HCT116 (cell line): ENCODE measurements at regions not wholly inside any gene's neighbourhood (a gene's known extent, or its start where the extent isn't known, plus 50 kb on each side); places are given as distances from the start of the nearest gene placed in this dataset.

Experiments
- ATAC-seq: fragments of 200-7000 bp; cut with Tn5 transposase; 2 replicates; pipeline ENCODE4 v1.9.1; 2020; ENCODE audit warnings: mild to moderate bottlenecking, moderate library complexity
- BruUV-seq: library from RNA; stranded (reverse); fragments of 400-500 nt; replicated peaks from 2 replicates; lab custom pipeline; 2021; lab: Mats Ljungman, UMichigan
- CTCF ChIA-PET: fragments of 300-600 bp; sonication (Branson Sonifier 250); formaldehyde crosslinking; loops from one replicate; lab custom pipeline; 2021; ENCODE audit warnings: antibody characterized with exemption; lab: Charles Lee
- POLR2A ChIA-PET: fragments of 300-600, 350-600 bp; sonication (Branson Sonifier 250); formaldehyde crosslinking; loops from one replicate; lab custom pipeline; 2021; ENCODE audit warnings: antibody characterized with exemption; lab: Charles Lee
- RAD21 ChIA-PET, 2 experiments: fragments of 300-600 bp; sonication (Branson Sonifier 250); formaldehyde crosslinking; loops; one replicate each; lab custom pipeline; 2023; ENCODE audit warnings: low total read pairs in 2 of 2; ENCODE audit not compliant: uncharacterized antibody in 2 of 2, unreplicated experiment in 2 of 2, low non-redundant PET in 1 of 2; lab: Charles Lee
- DNase-seq: peaks from one replicate; pipeline ENCODE4 v3.0.0-alpha.2; 2010; ENCODE audit warnings: low read depth, low spot score
- H2AFZ ChIP-seq: fragments of 200-600 bp; shearing (Covaris generic), sonication (generic); 2 replicates; pipeline ENCODE4 v1.6.1; 2017; ENCODE audit warnings: low read depth, mixed run types, mixed read lengths, antibody characterized with exemption, low read length; ENCODE audit not compliant: poor library complexity, severe bottlenecking
- H3K27ac ChIP-seq: 2 replicates; pipeline ENCODE4 v1.5.1; 2012; ENCODE audit warnings: low read depth, low read length
- H3K27me3 ChIP-seq: fragments of 200-600 bp; sonication (generic); 2 replicates; pipeline ENCODE4 v1.6.1; 2016; ENCODE audit warnings: mixed run types, low read length, mixed read lengths; ENCODE audit not compliant: insufficient read depth
- H3K36me3 ChIP-seq, 2 experiments: fragments of 200-500 bp in 1 of 2; fragments of 200-600 bp in 1 of 2; sonication (Bioruptor generic) in 1 of 2; sonication (generic) in 1 of 2; 2 replicates each; pipeline versions ENCODE4 v1.5.1 to v1.6.1; 2014 to 2016; ENCODE audit warnings: low read length in 2 of 2, inconsistent platforms in 1 of 2, mixed read lengths in 1 of 2, mixed run types in 1 of 2; ENCODE audit not compliant: insufficient read depth in 2 of 2, control insufficient read depth in 1 of 2
- H3K4me1 ChIP-seq, 2 experiments: fragments of 200-600 bp in 1 of 2; sonication (generic) in 1 of 2; 2 replicates each; pipeline versions ENCODE4 v1.5.1 to v1.6.1; 2012 to 2017; ENCODE audit warnings: low read length in 2 of 2, inconsistent platforms in 1 of 2, mild to moderate bottlenecking in 1 of 2, mixed read lengths in 1 of 2, mixed run types in 1 of 2, moderate library complexity in 1 of 2; ENCODE audit not compliant: insufficient read depth in 2 of 2, control insufficient read depth in 1 of 2
- H3K4me2 ChIP-seq: fragments of 200-600 bp; sonication (generic); 2 replicates; pipeline ENCODE4 v1.6.1; 2017; ENCODE audit warnings: mixed run types, low read length, mixed read lengths
- H3K4me3 ChIP-seq, 2 experiments: fragments of 200-600 bp in 1 of 2; sonication (generic) in 1 of 2; replicated peaks in 1 of 2; 2 replicates each; pipeline ENCODE4 v1.5.1; 2011 to 2016; ENCODE audit warnings: low read length in 2 of 2, control low read depth in 1 of 2, low read depth in 1 of 2, mild to moderate bottlenecking in 1 of 2, mixed read lengths in 1 of 2, mixed run types in 1 of 2
- H3K79me2 ChIP-seq: fragments of 200-600 bp; sonication (generic); 2 replicates; pipeline ENCODE4 v1.6.1; 2017; ENCODE audit warnings: mild to moderate bottlenecking, mixed run types, low read length, moderate library complexity, mixed read lengths; ENCODE audit not compliant: insufficient read depth
- H3K9ac ChIP-seq: fragments of 200-600 bp; sonication (generic); 2 replicates; pipeline ENCODE4 v1.6.1; 2016; ENCODE audit warnings: low read length, mixed read lengths
- H3K9me2 ChIP-seq: fragments of 200-600 bp; sonication (generic), shearing (Covaris generic); 2 replicates; pipeline ENCODE4 v1.6.1; 2017; ENCODE audit warnings: mixed run types, mild to moderate bottlenecking, moderate library complexity; ENCODE audit not compliant: insufficient read depth
- H3K9me3 ChIP-seq, 2 experiments: fragments of 200-500 bp in 1 of 2; fragments of 200-600 bp in 1 of 2; sonication (Bioruptor generic) in 1 of 2; sonication (generic) in 1 of 2; 2 replicates each; pipeline ENCODE4 v1.6.1; 2014 to 2017; ENCODE audit warnings: low read length in 2 of 2, mixed read lengths in 2 of 2, inconsistent platforms in 1 of 2, low read depth in 1 of 2, mild to moderate bottlenecking in 1 of 2, mixed run types in 1 of 2, moderate library complexity in 1 of 2; ENCODE audit not compliant: control insufficient read depth in 1 of 2, insufficient read depth in 1 of 2
- H4K20me1 ChIP-seq: fragments of 200-600 bp; sonication (generic), shearing (Covaris generic); 2 replicates; pipeline ENCODE4 v1.6.1; 2017; ENCODE audit warnings: mixed run types, mild to moderate bottlenecking, moderate library complexity; ENCODE audit not compliant: insufficient read depth
- CBX3 ChIP-seq: IDR thresholded peaks from 2 replicates; pipeline ENCODE4 v1.6.1; 2012; ENCODE audit warnings: low read depth
- CEBPB ChIP-seq: IDR thresholded peaks from 2 replicates; pipeline ENCODE4 v1.6.1; 2012; ENCODE audit warnings: low read depth
- EGR1 ChIP-seq: IDR thresholded peaks from 2 replicates; pipeline ENCODE4 v1.6.1; 2012; ENCODE audit warnings: low read depth
- ELF1 ChIP-seq: IDR thresholded peaks from 2 replicates; pipeline ENCODE4 v1.6.1; 2012; ENCODE audit warnings: low read depth, borderline replicate concordance
- EZH2phosphoT487 ChIP-seq: fragments of 200-600 bp; IDR thresholded peaks from 2 replicates; pipeline ENCODE4 v1.6.1; 2018; ENCODE audit warnings: antibody characterized with exemption, borderline replicate concordance
- JUND ChIP-seq: IDR thresholded peaks from 2 replicates; pipeline ENCODE4 v1.6.1; 2012
- MAX ChIP-seq: IDR thresholded peaks from 2 replicates; pipeline ENCODE4 v1.6.1; 2012
- RAD21 ChIP-seq: IDR thresholded peaks from 2 replicates; pipeline ENCODE4 v1.6.1; 2012; ENCODE audit warnings: low read depth, mild to moderate bottlenecking
- SIN3A ChIP-seq: IDR thresholded peaks from 2 replicates; pipeline ENCODE4 v1.6.1; 2012; ENCODE audit warnings: low read depth
- SP1 ChIP-seq: IDR thresholded peaks from 2 replicates; pipeline ENCODE4 v1.6.1; 2012; ENCODE audit warnings: low read depth
- SRF ChIP-seq: IDR thresholded peaks from 2 replicates; pipeline ENCODE4 v1.6.1; 2012; ENCODE audit warnings: low read depth
- ZFX ChIP-seq: fragments of 450-650 bp; IDR thresholded peaks from 2 replicates; pipeline ENCODE4 v1.6.1; 2017
- intact Hi-C: fragments of 100-400 bp; cut with micrococcal nuclease; formaldehyde crosslinking; loops from 2 replicates; pipeline ENCODE4 v1.10.0; 2022
- TF ChIP-seq, protein P1 (sequence below): IDR thresholded peaks from 2 replicates; pipeline ENCODE4 v1.6.1; 2012
- TF ChIP-seq, protein P2 (sequence below), 3 experiments: fragments of 200-600 bp in 1 of 3; sonication (generic) in 1 of 3; IDR thresholded peaks in 2 of 3; conservative IDR thresholded peaks in 1 of 3; 2 replicates each; pipeline ENCODE4 v1.5.1; 2012 to 2017; ENCODE audit warnings: low read depth in 2 of 3, low read length in 2 of 3, antibody characterized with exemption in 1 of 3, borderline replicate concordance in 1 of 3, control low read depth in 1 of 3, mild to moderate bottlenecking in 1 of 3, mixed read lengths in 1 of 3, mixed run types in 1 of 3, moderate library complexity in 1 of 3; ENCODE audit not compliant: insufficient read depth in 1 of 3

GRCh38 chr18:75526038-75526437 is 98.5 kb upstream of the SMIM21 start:
- no peak overlapping the region for H3K9ac ChIP-seq
- H4K20me1 ChIP-seq = no peaks in the 10 kb centered on the region
- no peaks in the 10 kb centered on the region for H3K9me3 ChIP-seq
- no peak for ATAC-seq
- H3K4me3 ChIP-seq = no peak overlapping the region
- TF ChIP-seq RAD21 (no peak), EZH2phosphoT487 (no peak), MAX (no peak), SIN3A (no peak), ELF1 (no peak)
- TF ChIP-seq, protein P1, sequence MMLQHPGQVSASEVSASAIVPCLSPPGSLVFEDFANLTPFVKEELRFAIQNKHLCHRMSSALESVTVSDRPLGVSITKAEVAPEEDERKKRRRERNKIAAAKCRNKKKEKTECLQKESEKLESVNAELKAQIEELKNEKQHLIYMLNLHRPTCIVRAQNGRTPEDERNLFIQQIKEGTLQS = no peak
- ChIA-PET CTCF (no interaction called here), RAD21 (no interaction called here), POLR2A (no interaction called here)
- no peak overlapping the region for H3K4me2 ChIP-seq
- no peak for DNase-seq
- H3K79me2 ChIP-seq = no peaks in the 10 kb centered on the region
- H3K36me3 ChIP-seq = no peaks in the 10 kb centered on the region
- BruUV-seq = no TSS peak
- intact Hi-C loops = no loop called here
- H2AFZ ChIP-seq = no peak overlapping the region
- no peaks in the 10 kb centered on the region for H3K4me1 ChIP-seq
- H3K27ac ChIP-seq = no peak overlapping the region
- H3K27me3 ChIP-seq = no peaks in the 10 kb centered on the region
- no peaks in the 10 kb centered on the region for H3K9me2 ChIP-seq

GRCh38 chr18:75525331-75525730 is 97.8 kb upstream of the SMIM21 start:
- H3K27ac ChIP-seq = no peak overlapping the region
- no peaks in the 10 kb centered on the region for H3K27me3 ChIP-seq
- H3K79me2 ChIP-seq = no peaks in the 10 kb centered on the region
- H2AFZ ChIP-seq = no peak overlapping the region
- no peak overlapping the region for H3K9ac ChIP-seq
- no TSS peak for BruUV-seq
- no peaks in the 10 kb centered on the region for H3K4me1 ChIP-seq
- no peak overlapping the region for H3K4me2 ChIP-seq
- POLR2A ChIA-PET = no interaction called here
- CTCF ChIA-PET = no interaction called here
- RAD21 ChIA-PET = no interaction called here
- no peaks in the 10 kb centered on the region for H3K36me3 ChIP-seq
- H3K4me3 ChIP-seq = no peak overlapping the region
- DNase-seq = no peak
- no peaks in the 10 kb centered on the region for H3K9me3 ChIP-seq
- no peaks in the 10 kb centered on the region for H4K20me1 ChIP-seq
- intact Hi-C loops = no loop called here
- no peak for TF ChIP-seq CEBPB
- no peak for TF ChIP-seq JUND
- TF ChIP-seq, protein P1 = no peak
- TF ChIP-seq ZFX = no peak
- no peak for TF ChIP-seq SRF
- no peak for TF ChIP-seq CBX3
- no peak for TF ChIP-seq EGR1
- TF ChIP-seq SP1 = no peak
- TF ChIP-seq, protein P2, sequence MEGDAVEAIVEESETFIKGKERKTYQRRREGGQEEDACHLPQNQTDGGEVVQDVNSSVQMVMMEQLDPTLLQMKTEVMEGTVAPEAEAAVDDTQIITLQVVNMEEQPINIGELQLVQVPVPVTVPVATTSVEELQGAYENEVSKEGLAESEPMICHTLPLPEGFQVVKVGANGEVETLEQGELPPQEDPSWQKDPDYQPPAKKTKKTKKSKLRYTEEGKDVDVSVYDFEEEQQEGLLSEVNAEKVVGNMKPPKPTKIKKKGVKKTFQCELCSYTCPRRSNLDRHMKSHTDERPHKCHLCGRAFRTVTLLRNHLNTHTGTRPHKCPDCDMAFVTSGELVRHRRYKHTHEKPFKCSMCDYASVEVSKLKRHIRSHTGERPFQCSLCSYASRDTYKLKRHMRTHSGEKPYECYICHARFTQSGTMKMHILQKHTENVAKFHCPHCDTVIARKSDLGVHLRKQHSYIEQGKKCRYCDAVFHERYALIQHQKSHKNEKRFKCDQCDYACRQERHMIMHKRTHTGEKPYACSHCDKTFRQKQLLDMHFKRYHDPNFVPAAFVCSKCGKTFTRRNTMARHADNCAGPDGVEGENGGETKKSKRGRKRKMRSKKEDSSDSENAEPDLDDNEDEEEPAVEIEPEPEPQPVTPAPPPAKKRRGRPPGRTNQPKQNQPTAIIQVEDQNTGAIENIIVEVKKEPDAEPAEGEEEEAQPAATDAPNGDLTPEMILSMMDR (IDR thresholded peaks at IDR 0.05 in 2 of 3, conservative IDR thresholded peaks at IDR 0.05 in 1 of 3; ENCODE audit: borderline replicate concordance in 1 of 3, insufficient read depth in 1 of 3, low read depth in 2 of 3, low read length in 2 of 3) = no peak
- no peak for TF ChIP-seq EZH2phosphoT487
- TF ChIP-seq, all 23 proteins: peak for 0
- H3K9me2 ChIP-seq = no peaks in the 10 kb centered on the region
- no peak for ATAC-seq
